Islet of Langerhans (tissue), 1 donor: ENCODE measurements at regions not wholly inside any gene's neighbourhood (a gene's known extent, or its start where the extent isn't known, plus 50 kb on each side); places are given as distances from the start of the nearest gene placed in this dataset.
"Not testable (repeated sequence)": the region's sequence is repeated elsewhere in the genome, so short reads cannot be mapped to it uniquely, and the experiment has no call there.

Experiments
- FAIRE-seq: peaks from one replicate; lab custom pipeline; 2011; peaks lifted over from hg19 to GRCh38; lab: Jason Lieb, UNC

DNA sequence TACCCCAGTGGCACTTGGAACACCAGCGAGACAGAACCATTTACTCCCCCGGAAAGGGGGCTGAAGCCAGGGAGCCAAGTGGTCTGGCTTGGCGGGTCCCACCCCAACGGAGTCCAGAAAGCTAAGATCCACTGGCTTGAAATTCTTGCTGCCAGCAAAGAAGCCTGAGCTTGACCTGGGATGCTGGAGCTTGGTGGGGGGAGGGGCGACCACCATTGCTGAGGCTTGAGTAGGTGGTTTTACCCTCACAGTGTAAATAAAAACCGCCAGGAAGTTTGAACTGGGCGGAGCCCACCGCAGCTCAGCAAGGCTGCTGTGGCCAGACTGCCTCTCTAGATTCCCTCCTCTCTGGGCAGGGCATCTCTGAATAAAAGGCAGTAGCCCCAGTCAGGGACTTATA, 62.8 kb downstream of the RPS24 start:
- not testable (repeated sequence) for FAIRE-seq

DNA sequence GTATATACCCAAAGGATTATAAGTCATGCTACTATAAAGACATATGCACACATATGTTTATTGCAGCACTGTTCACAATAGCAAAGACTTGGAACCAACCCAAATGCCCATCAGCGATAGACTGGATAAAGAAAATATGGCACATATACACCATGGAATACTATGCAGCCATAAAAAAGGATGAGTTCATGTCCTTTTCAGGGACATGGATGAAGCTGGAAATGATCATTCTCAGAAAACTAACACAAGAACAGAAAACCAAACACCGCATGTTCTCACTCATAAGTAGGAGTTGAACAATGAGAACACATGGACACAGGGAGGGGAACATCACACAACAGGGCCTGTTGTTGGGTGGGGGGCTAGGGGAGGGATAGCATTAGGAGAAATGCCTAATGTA, 68.9 kb downstream of the RPS24 start:
- FAIRE-seq: not testable (repeated sequence)

DNA sequence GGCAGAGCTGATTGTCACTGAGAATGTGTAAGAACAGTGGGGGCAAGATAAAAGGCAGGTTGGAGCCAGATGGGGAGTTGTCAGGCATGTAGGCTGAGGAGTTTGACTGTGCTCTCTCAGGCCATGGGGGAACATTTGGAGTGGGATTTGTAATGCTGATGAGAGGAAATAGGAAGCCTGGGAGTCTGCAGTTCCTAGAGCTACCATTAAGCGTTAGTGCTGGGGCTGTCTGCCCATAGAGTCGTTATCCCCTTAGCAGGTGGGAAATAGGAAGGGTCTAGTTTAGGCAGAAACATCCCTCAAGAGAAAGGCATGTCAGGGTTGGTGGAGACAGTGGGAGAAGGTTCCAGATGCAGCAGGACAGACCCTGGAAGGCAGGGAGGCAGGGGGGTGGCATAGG, 75.5 kb downstream of the RPS24 start:
- FAIRE-seq: no peak

DNA sequence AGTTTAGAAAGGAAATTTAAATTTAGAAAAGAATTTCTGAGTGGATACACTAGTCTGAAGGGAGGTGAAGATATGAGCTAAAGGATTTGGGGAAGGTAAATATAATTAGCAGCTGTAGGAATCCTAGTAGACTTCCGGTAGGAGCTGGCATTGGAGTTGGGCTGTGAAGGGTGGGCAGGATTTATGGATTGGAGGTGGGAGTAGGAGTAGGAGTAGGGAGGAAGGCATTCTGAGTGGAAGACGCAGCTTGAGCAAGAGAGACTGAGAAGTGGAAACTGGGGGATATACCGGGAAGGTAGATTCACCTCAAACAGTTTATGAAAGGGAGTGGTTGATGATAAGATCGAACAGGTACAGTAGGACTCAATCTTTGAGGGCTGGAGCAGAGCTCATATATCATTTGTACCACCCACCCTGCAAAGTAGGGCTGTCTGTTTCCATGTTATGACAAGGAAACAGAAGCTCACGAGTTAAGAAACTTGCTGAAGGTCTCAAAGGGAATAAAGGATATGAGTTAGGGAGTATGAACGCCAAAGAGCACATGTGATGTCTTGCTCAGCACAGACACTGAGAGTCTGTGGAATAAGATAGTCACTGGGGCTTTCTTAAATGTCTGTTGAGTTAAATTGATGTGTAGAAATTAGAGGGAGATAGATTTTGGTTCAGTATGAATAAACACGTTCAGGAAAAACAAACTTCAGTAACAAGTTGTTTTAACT, 81.6 kb downstream of the RPS24 start:
- no peak for FAIRE-seq

DNA sequence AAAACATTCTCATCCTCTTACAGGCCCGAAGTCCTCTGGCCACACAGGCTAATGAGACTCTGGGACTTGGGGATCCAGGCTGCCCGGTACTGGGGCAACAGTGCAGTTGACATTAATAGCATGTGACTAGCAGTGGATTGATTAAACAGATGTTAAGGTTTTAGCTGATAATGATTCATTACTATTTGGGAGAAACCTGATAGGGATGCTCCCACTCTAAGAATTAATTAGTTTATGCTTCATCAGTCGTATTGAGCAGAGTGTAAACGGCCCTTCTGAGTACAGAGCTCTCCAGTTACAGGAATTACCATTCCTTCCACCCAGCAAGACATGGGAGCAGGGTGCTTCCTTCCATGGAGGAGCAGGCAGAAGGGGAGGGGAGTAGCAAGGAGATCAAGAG, 82.7 kb downstream of the RPS24 start:
- no peak for FAIRE-seq

DNA sequence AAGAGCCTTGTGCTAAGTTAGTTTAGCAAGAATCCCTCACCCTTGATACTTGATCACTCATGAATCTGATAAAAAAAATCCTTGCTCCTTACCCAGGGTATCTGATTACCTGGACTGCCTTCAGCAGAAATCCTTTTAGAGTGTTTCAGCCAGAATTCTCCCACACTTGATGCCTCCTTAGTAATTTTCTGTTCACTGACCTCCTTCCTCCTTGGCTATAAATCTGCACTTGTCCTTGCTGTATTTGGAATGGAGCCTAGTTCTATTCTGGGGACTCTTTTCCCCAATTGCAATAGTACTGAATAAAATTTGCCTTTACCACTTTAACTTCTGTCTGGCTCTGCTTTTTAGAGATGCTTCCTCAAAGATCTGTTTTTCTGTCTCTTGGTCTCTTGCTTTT, 84.9 kb downstream of the RPS24 start:
- no peak for FAIRE-seq

DNA sequence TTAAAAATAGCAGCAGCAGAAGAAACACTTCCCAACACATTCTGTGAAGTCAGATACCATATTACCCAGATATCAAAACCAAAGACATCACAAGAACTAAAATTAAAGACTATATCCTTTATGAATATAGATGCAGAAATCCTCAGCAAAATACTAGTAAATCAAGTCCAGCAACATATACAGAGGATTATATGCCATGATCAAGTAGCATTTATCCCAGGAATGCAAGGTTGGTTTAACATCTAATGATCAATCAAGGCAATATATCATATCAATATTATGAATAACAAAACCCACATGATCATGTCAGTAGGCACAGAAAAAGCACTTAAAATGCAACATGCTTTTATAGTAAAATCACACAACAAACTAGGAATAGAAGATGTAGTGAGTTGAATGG, 88.1 kb downstream of the RPS24 start:
- no peak for FAIRE-seq

DNA sequence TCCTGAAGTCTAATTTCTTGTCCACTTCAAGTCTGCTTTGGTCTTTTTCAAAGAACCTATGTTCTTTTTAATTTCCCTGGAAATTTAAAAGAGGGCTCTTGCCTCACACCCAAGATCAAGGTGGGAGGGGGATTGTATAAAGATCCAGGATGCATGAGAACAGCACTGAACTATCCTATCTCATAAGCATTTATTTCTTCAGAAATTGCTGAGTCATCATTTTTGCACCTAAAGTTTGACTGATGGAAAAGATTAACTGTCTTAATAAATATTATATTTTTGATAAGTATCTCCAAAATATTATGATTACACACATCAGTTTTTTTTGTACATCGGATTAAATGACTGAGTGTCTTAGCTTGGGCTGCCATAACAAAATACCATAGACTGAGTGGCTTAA, 90.5 kb downstream of the RPS24 start:
- FAIRE-seq: no peak

DNA sequence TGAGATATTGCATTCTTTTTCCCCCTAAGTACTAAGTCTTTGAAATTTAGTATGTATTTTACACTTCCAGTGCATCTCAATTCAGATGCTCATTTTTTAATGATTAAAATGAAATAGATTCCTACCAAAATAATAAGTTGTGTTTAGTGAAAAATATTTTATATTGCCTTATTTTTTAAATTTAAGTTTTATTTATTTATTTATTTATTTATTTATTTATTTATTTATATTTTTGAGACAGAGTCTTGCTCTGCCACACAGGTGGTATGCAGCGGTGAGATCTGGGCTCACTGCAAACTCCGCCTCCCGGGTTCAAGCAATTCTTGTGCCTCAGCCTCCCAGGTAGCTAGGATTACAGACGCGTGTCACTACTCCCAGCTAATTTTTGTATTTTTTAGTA, 95.5 kb downstream of the RPS24 start:
- no peak for FAIRE-seq

DNA sequence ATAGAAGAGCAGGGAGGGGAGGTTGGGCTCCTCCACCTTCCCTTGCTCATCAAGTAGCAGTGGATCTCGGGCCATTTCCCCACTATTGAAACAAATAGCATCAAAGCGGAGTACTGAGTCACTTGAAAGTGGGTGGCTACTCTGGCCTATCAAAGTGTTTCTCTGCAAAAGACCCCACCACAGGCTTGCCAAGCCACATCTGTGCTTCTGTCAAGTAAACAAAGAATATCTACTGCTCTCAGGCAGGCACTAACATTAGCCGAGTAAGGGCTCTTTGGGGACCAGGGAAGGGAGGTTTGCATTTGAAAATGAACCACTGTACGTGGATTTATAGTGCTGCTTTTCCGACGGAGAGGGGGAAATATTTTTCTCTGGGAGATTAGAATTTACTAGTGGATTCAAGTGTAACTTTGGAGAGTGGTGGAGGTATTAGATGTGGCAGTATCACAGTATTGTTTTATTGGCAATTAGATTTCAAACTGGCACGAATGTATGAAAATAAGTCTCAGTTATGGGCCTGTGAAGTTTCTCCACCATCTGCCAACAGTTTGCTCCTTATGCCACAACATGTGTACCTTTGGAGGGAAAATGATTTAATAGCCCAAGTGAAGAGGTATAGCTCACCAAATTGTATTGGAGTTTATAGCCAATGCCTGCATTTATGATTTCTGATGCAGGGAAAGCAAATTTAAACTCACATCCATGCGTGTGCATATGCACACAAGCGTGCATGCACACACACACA, 97.5 kb downstream of the RPS24 start:
- no peak for FAIRE-seq

DNA sequence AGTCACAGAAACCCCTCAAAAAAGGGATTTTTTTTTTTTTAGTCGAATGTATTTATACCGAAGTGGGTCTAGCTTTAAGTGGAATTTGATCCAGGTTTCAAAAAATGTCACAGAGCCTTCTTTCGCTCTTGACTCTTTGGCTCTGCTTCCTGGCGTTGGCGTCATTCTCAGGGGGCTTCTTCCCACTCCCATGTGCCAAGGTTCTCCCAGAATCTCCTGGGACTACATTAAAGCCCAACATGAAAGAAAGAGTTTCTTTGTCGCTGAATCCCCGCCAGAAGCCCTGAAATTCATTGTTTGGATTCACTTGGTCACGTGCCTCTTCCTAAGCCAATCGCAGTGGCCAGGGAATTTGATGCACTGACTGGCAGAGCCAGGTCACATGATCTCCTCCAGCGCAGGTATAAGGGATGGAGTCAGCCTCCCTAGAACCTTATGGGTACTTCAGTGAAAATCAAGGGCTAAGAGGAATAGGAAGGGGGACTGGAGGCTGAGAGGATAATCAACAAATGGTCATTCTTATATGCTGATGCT, 101.2 kb downstream of the RPS24 start:
- no peak for FAIRE-seq

DNA sequence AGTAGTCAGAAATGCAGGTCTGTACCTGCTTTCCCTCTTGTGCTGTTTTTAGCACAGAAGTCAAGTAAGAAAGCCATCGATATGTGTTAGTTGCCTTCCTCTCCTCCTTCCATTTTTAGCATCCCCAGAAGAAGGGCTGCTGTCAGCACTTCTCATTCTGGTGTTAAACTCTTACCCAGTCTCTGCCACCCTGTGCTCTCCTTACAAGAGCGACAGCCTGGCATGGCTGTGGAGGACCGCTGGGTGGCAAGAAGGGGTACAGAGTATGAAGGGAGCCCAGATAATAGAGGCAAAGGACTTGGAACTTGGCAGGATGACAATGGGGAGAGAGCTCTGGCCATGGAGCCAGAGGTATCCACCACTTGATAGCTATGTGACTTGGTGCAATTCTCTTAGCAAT, 103.5 kb downstream of the RPS24 start:
- no peak for FAIRE-seq

DNA sequence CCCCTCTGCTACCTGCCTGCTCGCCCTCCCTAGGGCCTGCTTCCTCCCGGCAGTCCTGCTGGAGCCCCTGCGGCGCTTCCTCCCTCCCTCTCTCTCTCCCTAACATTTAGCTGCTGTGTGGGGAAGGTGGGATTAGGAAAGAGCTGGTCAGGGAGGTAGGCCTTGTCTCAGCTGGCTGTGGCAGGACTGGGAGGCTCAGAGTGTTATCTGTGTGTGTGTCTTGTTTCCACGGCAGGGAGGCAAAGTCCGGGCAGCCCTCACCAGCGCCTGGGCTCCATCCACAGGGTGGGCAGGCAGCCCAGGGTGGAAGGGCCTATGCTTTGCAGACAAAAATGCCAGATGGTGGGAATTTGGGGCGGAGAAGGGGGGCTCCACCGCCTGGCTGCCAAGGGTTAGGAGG, 105.7 kb downstream of the RPS24 start:
- no peak for FAIRE-seq

DNA sequence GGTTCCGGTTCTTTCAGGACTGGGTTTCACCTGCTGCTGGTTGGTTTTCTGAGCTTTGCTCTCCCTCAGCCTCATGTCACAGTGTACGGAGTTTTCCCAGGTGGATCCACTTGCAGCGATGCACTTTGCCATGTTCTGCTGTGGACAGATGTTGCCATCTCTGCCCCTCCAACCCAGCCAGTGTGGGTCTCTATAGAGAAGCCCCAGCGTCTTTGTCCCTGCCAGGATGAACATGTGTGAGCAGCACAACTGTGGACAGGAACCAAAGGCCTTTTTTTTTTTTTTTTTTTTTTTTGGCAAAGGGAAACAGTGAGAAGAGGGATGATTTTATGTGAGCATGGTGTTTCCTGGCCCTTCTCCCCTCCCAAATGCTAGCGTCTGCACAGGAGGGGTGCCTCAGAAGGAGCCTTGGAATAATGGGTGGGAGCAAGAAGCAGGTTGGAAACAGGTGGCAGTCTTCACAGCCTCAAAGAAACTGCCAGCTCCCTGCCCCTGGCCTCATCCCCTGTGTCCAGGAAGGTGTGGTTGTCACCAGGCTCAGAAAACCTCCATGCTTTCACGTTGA, 106.5 kb downstream of the RPS24 start:
- no peak for FAIRE-seq

DNA sequence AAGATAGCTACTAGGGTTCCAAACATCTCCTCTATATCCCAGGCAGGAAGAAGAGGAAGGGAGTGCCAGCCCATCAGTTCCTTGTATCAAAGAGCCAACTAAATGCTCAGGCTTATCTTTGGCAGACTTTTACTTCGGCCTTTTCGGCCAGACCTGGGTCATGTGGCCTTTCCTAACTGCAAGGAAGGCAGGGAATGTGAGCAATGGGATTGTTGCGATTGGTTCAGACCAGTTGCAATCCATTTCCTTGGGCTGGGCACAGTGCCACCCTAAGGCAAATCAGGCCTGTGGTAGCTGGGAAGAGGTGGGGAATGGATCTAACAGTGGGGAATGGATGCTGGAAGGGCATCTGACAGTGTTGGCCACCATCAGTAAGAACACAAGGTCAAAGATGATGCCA, 109.9 kb downstream of the RPS24 start:
- FAIRE-seq: no peak

DNA sequence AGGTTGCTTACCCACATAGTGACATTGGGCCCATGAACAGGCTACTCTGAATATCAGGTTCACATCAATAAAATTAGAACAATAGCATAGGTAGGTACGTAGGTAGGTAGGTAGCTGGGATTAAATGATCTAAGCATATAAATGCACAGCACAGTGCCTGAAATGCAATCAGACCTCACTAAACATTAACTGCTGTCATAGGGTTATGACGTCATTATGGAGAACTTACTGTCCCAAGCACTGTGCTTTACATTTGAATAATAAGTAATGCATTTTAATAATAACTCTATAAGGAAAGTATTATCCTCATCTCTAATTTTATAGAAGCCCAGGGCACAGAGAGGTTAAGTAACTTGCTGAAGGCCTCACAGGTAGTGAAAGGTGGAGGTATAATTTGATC, 112.5 kb downstream of the RPS24 start:
- no peak for FAIRE-seq

DNA sequence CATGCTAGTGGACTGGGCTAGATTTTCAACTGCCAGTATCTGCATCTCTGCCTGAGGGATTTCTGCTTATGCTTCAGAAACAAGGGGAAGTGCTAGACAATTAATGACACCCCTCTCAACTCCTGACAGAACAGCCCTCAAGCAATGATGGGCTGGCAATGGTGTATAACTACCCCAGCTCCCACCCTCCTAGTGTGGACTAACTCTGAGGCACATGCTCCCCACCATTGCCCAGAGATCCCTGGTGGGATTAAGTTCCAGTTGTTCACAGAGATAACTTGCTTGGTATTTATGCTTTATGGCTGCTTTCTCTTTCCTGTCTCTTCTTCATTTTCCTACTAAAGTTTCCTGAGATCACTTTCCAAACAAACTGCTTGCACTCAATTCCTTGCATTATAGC, 113.5 kb downstream of the RPS24 start:
- FAIRE-seq: no peak

DNA sequence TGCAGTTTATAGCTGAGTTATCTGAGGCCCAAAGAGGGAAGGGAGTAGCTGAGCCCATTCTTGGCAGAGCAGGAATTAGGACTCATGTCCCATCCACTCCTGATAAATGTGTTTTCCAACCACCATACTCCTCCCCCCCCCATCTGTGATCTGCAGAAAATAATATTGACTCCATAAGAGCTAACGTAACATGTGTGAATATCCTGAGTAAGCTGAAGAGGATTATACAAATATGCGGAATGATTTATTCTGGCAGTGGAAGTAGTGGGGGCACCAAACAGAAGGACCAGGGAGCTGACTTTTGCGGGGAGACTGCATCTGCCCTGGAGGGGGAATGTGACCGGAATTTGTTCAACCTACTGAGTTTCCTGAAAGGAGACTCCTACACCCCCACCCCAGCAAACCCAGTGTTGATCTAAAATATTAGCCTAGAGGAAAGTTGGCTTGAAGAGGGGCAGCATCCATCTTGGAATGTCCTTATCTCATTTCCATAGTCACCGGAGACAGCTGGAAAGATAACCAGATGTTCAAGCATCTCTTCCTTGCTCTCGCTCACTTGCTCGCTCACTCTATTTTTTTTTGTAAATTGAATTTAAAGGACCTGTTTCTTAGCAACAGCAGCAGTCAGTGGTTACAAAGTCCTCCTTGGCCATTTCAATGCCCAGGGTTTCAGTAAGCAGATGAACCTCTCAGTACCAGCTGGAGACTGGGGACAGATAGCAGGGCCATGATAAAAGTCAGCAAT, 114.7 kb downstream of the RPS24 start:
- FAIRE-seq: peak; percentile 72

DNA sequence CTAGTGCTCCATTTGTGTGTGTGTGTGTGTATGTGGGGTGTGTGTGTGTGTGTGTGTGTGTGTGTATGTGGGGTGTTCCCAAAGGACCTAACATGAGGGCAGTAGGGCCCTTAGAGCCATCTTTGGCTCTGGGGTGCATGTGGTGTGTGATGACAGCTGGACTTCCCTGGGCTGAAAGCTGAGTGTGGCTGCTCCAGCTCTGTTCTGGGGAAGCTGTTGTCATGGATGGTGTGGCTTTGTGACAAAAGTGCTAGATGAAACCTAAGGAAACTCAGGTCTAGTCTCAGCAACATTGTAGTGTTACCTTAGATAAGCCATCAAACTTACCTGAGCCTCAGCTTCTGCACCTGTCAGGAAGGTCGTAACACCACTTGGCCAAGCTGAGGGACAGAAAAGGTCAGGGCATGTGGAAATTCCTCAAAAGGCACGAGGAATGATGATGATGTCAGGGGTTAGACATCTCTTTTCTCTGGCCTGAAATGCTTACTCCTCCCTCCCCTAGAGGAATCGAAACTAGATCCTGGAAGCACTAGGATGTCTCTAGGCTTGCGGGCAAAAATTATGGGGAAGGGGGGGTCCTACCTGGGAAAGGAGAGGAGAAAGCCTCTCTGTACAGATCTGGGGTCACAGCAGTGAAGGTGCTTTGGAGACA, 115.4 kb downstream of the RPS24 start:
- no peak for FAIRE-seq

DNA sequence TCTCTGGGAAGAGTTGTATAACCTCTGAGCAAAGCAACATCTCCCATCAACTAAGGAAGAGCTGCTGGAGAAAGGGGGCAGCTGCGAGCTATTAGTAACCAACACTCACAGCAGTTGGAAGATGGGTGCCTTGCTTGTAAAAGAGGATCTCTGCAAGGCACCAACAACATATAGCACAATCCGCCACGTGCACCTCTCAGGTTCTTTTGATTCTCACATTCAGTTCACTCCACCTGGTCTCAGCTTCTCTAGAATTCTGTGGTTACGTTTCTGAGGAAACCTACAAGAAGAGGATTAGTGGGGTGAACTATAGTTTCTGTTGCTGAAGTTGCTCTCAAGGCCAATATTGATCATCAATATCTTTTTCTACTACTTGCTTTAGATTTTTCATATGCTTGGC, 117.1 kb downstream of the RPS24 start:
- FAIRE-seq: no peak

DNA sequence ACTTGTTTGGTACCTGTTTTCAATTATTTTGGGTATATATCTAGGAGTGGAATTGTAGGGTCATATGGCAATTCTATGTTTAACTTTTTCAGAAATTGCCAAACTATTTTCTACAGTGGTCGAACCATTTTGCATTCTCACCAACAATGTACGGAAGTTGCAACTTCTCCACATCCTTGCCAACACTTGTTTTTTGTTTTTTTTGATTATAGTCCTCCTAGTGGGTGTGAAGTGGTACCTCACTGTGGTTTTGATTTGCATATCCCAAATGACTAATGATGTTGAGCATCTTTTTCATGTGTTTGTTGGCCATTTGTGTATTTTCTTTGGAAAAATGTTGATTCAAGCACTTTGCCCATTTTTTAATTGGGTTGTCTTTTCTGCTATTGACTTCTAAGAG, 122.1 kb downstream of the RPS24 start:
- no peak for FAIRE-seq

DNA sequence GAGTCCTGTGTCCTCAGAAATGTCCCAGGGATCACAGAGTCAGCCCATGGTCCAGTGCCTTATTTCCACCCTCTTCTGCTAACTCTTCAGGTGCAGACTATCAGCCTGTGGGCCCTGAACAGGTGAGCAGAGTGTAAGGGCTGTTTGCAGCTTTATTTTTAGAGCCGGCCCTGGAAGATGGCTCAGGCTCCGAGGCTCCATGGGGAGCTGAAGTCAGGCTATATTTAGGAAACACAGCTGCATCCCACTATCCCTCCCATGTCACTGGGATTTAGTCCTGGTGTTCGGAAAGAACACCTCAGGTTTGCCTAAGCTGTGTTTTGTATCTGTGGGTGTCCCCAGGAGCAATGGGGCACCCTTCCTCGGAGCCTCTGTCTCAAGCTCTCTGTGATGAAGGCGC, 126.9 kb downstream of the RPS24 start:
- FAIRE-seq: no peak
